ENCODE measurements at regions not wholly inside any gene's neighbourhood (a gene's known extent, or its start where the extent isn't known, plus 50 kb on each side); places are given as distances from the start of the nearest gene placed in this dataset.
A peak's percentile ranks its signal among the peaks of the same experiment; 100 is the strongest.

DNA sequence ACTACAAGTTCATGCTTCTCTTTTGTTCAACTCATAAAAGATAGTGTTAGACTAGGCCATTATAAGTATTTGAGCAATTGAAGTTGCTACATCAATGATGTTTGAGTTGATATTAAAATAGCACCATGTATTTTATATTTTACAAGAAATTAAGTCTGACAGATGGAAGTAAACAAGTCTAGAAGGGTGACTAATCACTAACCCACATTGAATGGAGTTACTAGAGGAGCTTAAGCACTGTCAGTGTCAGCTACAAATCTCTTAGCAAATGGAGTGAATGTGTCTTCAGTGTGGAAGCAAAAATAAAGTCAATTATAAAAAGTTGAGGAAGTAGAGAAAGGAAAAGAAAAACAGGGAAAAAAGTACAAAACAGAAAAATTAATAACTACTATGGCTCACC lies 592.5 kb downstream of the PCDH18 start:
- no peak for ATAC-seq
- no peak for DNase-seq (ENCODE audit: low spot score)

GRCh38 chr4:136935871-136936270 lies 596.4 kb downstream of the PCDH18 start:
- no peak for ATAC-seq
- DNase-seq (ENCODE audit: low spot score), result no peak

- ATAC-seq (no peak), DNase-seq (ENCODE audit: low spot score) (no peak)
Observed at GRCh38 chr4:136935305-136935704, 597.0 kb downstream of the PCDH18 start.

DNA sequence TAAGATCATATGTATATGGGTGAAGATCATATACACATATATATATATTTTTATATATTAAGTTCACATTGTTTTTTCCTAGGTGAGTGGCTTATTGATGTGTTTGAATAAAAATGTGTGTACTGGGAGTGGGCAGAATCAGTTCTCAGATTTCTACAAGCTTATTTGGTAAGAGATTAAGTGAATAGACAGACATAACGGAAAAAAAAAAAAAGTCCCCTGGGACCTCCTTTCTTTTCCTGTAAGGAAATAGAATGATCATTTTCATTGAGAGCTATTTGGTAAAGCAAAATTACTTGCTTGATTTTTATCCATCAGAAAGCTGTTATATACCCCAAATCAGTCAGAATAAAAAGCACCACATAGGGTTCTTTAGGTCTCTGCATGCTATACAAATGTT lies 597.7 kb downstream of the PCDH18 start:
- ATAC-seq (no peak), DNase-seq (ENCODE audit: low spot score) (no peak)

- ATAC-seq, result no peak
- no peak for DNase-seq (ENCODE audit: low spot score)
Observed at GRCh38 chr4:136931781-136932180, 600.5 kb downstream of the PCDH18 start.

- DNase-seq (ENCODE audit: low spot score), result no peak
- no peak for ATAC-seq
Observed at GRCh38 chr4:136928957-136929411, 603.3 kb downstream of the PCDH18 start.

- ATAC-seq (no peak), DNase-seq (ENCODE audit: low spot score) (no peak)
Observed at GRCh38 chr4:136927172-136927571, 605.1 kb downstream of the PCDH18 start.

DNA sequence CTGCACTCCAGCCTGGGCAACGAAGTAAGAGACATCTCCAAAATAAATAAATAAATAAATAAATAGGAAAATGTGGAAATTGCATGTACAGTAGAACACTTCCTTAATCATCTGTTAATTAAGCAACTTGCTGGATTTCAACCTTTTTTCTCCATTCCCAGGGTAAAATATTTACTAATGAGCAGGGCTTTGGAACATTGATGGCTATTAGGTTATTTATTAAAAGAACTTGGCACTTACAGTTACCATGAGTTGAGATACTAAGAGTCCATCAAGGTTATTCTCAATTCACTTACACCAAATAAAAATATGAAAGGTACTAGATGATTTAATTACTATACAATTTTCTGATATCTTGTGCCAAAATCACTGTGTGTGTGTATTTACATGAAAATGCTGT lies 607.1 kb downstream of the PCDH18 start:
- peak; percentile 71 for ATAC-seq
- DNase-seq (ENCODE audit: low spot score), result no peak

- ATAC-seq, result no peak
- no peak for DNase-seq (ENCODE audit: low spot score)
Observed at GRCh38 chr4:136922066-136922465, 610.2 kb downstream of the PCDH18 start.

DNA sequence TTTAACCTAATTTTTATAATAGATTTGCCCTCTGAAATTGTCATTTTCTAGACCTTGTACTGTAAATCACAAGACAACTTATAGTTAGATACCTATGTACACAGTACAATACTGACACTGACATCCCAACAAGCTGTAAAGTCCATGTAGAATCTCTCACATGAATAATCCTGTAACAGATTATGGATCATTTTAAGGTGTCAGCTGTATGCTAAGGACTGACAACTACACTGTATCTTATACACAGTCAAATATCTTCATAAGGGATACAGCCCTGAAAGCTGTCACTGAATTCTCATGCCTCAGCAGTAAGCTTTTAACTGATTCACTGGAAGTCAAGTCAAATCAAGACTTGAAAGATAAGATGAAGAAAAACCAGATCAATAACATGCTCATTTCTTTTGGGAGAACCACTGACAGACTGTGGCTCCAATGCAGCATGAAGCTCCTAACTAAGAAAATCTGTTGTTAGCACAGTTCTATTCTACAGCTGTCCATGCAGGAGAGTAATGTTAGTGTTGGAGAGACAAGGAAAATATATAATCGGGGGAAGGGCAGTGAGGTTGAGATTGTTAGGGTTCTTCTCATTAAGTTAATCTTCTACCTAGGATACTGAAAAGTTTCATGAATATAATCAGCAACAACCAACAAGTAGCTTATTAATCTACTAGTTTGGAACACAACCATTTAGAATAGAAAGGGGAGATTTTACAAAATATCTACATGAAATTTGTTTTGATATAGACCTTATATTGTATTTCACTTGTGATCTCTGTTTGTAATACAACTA lies 612.0 kb downstream of the PCDH18 start:
- no peak for ATAC-seq
- DNase-seq (ENCODE audit: low spot score), result no peak

DNA sequence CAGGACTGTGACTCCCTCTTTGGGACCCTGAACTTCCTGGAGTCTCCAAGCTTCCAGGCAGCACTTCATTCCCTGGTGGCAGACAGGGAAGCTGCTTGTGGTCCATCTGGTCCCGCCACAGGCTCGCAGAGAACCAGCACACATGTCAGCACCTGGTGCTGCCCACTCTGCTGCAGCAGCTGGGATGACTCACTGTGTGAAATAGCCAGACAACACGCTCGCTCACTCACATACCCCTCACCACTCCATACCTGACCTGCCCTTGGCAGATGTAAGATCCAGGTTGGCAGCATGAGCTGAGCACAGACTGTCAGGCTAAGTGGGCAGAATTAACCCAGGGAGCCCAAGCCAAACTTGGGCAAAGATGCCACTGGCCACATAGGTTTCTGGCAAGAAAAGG lies 613.5 kb downstream of the PCDH18 start:
- no peak for ATAC-seq
- DNase-seq (ENCODE audit: low spot score), result no peak

DNA sequence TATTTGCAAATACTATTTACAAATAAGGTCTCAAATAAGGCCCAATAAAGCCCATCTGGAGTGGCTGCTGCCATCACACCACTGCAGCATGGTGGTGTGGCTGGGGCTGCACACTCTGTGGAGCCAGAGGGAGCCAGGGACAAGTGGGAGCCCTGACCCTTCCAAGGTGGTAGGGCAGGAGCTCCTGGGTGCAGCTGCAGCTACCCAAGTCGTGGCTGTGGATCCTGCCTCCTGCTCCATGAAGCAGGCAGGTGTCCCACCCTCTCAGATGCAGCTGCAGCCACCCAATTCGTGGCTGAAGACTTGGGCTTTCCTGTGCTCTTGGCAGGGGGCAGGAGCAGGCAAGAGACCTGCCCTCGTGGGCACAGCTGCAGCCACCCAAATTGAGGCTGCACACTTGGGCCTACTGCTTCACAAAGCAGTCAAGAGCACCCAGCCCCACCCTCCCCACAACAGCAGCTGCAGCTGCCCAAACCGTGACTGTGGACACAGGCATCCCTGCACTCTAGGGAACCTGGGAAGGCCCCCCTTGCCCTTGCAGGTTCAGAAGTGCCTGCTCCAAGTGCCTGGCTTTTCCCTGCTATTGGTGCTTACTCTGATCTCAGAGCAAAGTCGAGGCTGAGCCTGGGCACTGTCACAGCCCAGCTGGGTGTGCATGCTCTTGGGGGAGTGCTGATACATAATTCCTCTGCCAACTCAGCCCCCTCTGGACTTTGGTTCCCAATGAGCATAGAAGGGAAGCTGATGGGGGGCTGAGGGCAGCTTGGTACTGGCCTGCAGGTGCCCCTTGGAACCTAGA lies 614.8 kb downstream of the PCDH18 start:
- DNase-seq (ENCODE audit: low spot score) (no peak), ATAC-seq (no peak)

- no peak for DNase-seq (ENCODE audit: low spot score)
- ATAC-seq, result no peak
Observed at GRCh38 chr4:136909626-136910025, 622.7 kb downstream of the PCDH18 start.

GRCh38 chr4:136908122-136908521 lies 624.2 kb downstream of the PCDH18 start:
- ATAC-seq (no peak), DNase-seq (ENCODE audit: low spot score) (no peak)

DNA sequence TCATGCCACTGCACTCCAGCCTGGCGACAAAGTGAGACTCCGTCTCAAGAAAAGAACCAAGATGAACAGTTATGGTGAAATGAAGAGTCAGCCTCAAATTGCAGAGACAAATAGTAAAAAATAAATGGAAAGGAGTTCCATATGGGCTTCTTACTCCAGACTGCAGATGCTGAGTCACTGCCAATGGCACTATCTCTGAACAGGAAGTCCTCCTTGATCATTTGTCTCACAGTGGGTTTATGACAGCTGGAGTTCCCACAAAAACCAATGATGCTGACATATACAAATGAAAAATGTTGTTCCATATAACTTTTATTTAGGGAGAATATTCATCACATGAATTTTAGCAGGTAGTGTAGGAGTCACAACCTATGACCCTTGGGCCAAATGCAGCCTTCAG lies 631.6 kb downstream of the PCDH18 start:
- ATAC-seq (no peak), DNase-seq (ENCODE audit: low spot score) (no peak)

DNA sequence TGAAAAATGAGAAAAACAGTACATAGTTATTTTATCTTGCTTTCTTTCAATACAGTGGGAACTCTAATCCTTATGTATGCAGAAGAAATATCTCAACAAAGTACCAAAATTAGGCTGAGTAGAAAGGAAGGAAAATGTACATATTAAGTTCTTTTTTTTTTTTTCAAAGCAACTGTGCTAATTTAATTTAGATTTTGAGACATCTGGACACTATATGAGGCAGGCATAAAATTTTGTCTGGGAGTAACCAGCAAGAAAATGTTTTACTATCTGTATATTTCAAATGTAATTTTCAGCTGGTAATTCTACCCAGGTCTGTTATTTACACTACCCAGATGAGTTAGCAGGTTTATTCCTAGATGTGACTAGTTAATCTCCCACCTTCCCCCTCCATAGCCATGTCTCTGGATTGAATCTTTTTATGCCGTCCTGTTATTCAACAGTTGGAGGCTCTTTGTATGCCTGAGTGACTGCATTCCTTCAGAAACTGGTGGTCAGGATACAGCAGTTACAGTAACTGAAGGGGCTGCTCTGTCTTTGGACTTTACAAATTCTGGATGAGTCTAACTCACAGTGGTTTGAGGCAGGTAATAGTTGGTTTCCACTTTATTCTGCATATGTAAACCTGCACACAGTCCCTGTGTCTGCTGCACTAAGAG lies 633.6 kb downstream of the PCDH18 start:
- DNase-seq (ENCODE audit: low spot score), result no peak

GRCh38 chr4:136893573-136893972 lies 638.7 kb downstream of the PCDH18 start:
- no peak for DNase-seq (ENCODE audit: low spot score)
- no peak for ATAC-seq

More for the DNA sequence above, 633.6 kb downstream of the PCDH18 start:
- no peak for ATAC-seq

DNA sequence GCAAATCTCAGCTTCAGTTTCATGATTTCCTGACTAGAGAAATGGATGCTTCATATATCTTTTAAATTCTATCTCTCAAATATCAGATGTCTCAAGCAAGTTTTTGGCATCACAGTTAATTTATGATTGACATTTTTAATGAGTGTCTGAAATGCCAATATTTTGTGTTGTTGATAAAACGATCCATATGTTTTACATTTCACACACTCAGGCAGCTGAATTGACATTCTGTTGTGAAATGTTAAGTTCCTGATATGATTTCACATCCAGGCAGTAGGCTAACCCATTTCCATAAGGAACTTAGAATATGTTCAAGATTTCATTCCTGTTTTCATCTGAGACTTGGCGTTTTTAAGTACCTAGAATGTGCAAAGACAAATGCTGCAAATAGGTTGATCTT lies 650.6 kb downstream of the PCDH18 start:
- DNase-seq (ENCODE audit: low spot score), result no peak
- no peak for ATAC-seq

GRCh38 chr4:136873555-136873954 lies 658.7 kb downstream of the PCDH18 start:
- DNase-seq (ENCODE audit: low spot score), result no peak
- ATAC-seq, result no peak

DNA sequence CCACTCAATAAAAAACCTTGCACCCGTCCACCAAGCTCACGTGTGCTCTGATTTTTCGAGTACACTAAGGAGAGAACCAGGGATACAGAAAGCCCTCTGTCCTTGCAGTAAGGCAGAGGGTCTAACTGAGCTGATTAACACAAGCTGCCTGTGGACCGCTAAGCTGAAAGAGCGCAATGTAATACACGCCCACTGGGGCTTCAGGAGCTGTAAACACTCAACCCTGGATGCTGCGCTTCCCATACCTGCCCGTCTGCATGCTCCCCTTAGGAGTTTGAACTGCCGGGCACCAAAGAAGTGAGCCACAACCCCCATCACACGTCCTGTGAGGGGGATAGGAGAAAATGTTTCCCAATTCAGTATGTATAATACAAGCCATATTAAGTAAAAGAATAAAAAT lies 664.8 kb downstream of the PCDH18 start:
- ATAC-seq, result no peak
- DNase-seq (ENCODE audit: low spot score), result no peak

DNA sequence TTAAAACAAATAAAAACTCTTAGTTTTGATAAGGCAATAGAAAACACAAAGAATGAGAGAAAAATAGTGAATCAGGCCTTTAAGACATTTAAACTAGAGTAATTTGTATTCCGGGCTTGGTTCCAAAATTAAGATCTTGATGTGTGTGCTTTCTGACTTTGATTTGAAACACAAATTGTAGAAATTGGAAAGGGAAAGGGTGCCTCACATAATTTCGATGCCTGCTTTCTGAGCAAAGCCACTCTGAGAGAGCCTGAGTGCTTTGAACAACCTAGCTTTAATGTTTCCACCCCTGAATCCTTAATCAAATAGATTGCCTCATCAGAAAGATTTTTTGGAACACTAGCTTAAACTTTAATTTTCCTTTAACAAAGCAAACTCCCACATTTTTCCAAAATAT lies 666.8 kb downstream of the PCDH18 start:
- no peak for DNase-seq (ENCODE audit: low spot score)
- ATAC-seq, result no peak

Data from left lobe of liver (tissue), 2 donors.